NCI-H1105 treated with DMSO at 0.1 percent for 48 hours (cell line): ENCODE measurements at regions not wholly inside any gene's neighbourhood (a gene's known extent, or its start where the extent isn't known, plus 50 kb on each side); places are given as distances from the start of the nearest gene placed in this dataset.
"Not testable (repeated sequence)": the region's sequence is repeated elsewhere in the genome, so short reads cannot be mapped to it uniquely, and the experiment has no call there.

ENCODE experiments used
- DNase-seq: peaks from one replicate; lab custom pipeline; 2025; lab: John Stamatoyannopoulos, UW

GRCh38 chr6:6412700-6413099 lies 92.2 kb upstream of the F13A1 start:
- DNase-seq = no peak

GRCh38 chr6:6414931-6415330 lies 94.5 kb upstream of the F13A1 start:
- DNase-seq = no peak

- DNase-seq = no peak
Observed at GRCh38 chr6:6417475-6417874, 97.0 kb upstream of the F13A1 start.

- DNase-seq = no peak
Observed at GRCh38 chr6:6418421-6418820, 98.0 kb upstream of the F13A1 start.

- no peak for DNase-seq
Observed at GRCh38 chr6:6420107-6420506, 99.6 kb upstream of the F13A1 start.

- DNase-seq = no peak
Observed at GRCh38 chr6:6434151-6434550, 113.7 kb upstream of the F13A1 start.

- DNase-seq = no peak
Observed at GRCh38 chr6:6434723-6435122, 114.3 kb upstream of the F13A1 start.

GRCh38 chr6:6436366-6436765 lies 115.9 kb upstream of the F13A1 start:
- DNase-seq = no peak

- DNase-seq = no peak
Observed at GRCh38 chr6:6436946-6437345, 116.5 kb upstream of the F13A1 start.

GRCh38 chr6:6438286-6438685 lies 117.8 kb upstream of the F13A1 start:
- no peak for DNase-seq

- DNase-seq = no peak
Observed at GRCh38 chr6:6439778-6440177, 119.3 kb upstream of the F13A1 start.

GRCh38 chr6:6452002-6452401 lies 131.5 kb upstream of the F13A1 start:
- DNase-seq = no peak

- DNase-seq = no peak
Observed at GRCh38 chr6:6453186-6453585, 132.7 kb upstream of the F13A1 start.

GRCh38 chr6:6455272-6455671 lies 133.2 kb upstream of the LY86 start:
- no peak for DNase-seq

GRCh38 chr6:6458172-6458571 lies 130.3 kb upstream of the LY86 start:
- DNase-seq = no peak

GRCh38 chr6:6459963-6460362 lies 128.6 kb upstream of the LY86 start:
- not testable (repeated sequence) for DNase-seq

- DNase-seq = no peak
Observed at GRCh38 chr6:6460416-6460815, 128.1 kb upstream of the LY86 start.

- no peak for DNase-seq
Observed at GRCh38 chr6:6461138-6461537, 127.4 kb upstream of the LY86 start.

- no peak for DNase-seq
Observed at GRCh38 chr6:6466967-6467761, 121.4 kb upstream of the LY86 start.

- no peak for DNase-seq
Observed at GRCh38 chr6:6469074-6469473, 119.4 kb upstream of the LY86 start.

- no peak for DNase-seq
Observed at GRCh38 chr6:6470123-6470522, 118.4 kb upstream of the LY86 start.

- no peak for DNase-seq
Observed at GRCh38 chr6:6471276-6471675, 117.2 kb upstream of the LY86 start.

GRCh38 chr6:6474170-6474920 lies 114.2 kb upstream of the LY86 start:
- DNase-seq = peak; percentile 9

- no peak for DNase-seq
Observed at GRCh38 chr6:6479785-6480184, 108.7 kb upstream of the LY86 start.
